Adrenal gland (tissue), 9 donors: ENCODE measurements at regions not wholly inside any gene's neighbourhood (a gene's known extent, or its start where the extent isn't known, plus 50 kb on each side); places are given as distances from the start of the nearest gene placed in this dataset.

Experiments
- DNase-seq, 7 donors: peaks; one replicate each; pipeline ENCODE4 v3.0.0-alpha.2; 2019 to 2020
- H3K27ac ChIP-seq, 5 donors: fragments of 200-600 bp; sonication (generic) in 4 of 5; 1 replicate in 3 of 5; 2 replicates in 2 of 5; pipeline versions ENCODE4 v1.5.1 to v1.8.0; 2016 to 2020; ENCODE audit warnings: mild to moderate bottlenecking in 1 of 5
- H3K27me3 ChIP-seq: fragments of 200-600 bp; 2 replicates; pipeline ENCODE4 v1.8.0; 2021
- H3K36me3 ChIP-seq, 2 donors: fragments of 200-600 bp; replicated peaks in 1 of 2; 1 replicate in 1 of 2; 2 replicates in 1 of 2; pipeline versions ENCODE4 v1.5.1 to v1.8.0; 2018 to 2022
- H3K4me1 ChIP-seq, 2 donors: fragments of 200-600 bp; replicated peaks in 1 of 2; 1 replicate in 1 of 2; 2 replicates in 1 of 2; pipeline versions ENCODE4 v1.5.1 to v1.8.0; 2018 to 2021
- H3K4me3 ChIP-seq, 4 donors: fragments of 200-600 bp; sonication (generic) in 3 of 4; one replicate each; pipeline ENCODE4 v1.5.1; 2016 to 2018
- H3K9me3 ChIP-seq, 3 donors: fragments of 200-600 bp; sonication (generic) in 1 of 3; replicated peaks in 1 of 3; 1 replicate in 2 of 3; 2 replicates in 1 of 3; pipeline versions ENCODE4 v1.5.1 to v1.8.0; 2016 to 2021
- POLR2A ChIP-seq, 2 donors: fragments of 450-650 bp; IDR thresholded peaks; one replicate each; pipeline ENCODE4 v1.6.1; 2017; ENCODE audit warnings: antibody characterized with exemption in 2 of 2, mild to moderate bottlenecking in 2 of 2, moderate library complexity in 1 of 2
- whole genome bisulfite sequencing, 4 donors: extraction: QIAGEN DNeasy Blood & Tissue Kit in 2 of 4; methylation state at CpG; one replicate each; pipeline versions ENCODE4 v1.1.5 to v1.1.7; 2013 to 2017; 5-methylcytosine and 5-hydroxymethylcytosine counted together
- intact Hi-C, 2 donors: fragments of 100-400 bp; cut with DNase I; formaldehyde crosslinking; loops; one replicate each; pipeline versions ENCODE4 v1.14.1 to v1.15.0; 2022 to 2023
- TF ChIP-seq, protein P1 (sequence below), 6 experiments: fragments of 450-650 bp in 4 of 6; fragments of 200-600 bp in 2 of 6; sonication (generic) in 1 of 6; IDR thresholded peaks; 1 replicate in 5 of 6; 2 replicates in 1 of 6; pipeline versions ENCODE4 v1.5.1 to v1.8.0; 2016 to 2021; ENCODE audit warnings: antibody characterized with exemption in 6 of 6, mild to moderate bottlenecking in 2 of 6, moderate library complexity in 1 of 6
- donor health status: healthy with polysubstance abuse.
- donor health status: Bipolar disorder and iron deficiency.
- donor health status: DM: yes; HTN: yes; CAD: no.
- donor health status: DM: no; HTN: no; CAD: no.
- donor health status: DM: no; HTN: no; CAD: no.

DNA sequence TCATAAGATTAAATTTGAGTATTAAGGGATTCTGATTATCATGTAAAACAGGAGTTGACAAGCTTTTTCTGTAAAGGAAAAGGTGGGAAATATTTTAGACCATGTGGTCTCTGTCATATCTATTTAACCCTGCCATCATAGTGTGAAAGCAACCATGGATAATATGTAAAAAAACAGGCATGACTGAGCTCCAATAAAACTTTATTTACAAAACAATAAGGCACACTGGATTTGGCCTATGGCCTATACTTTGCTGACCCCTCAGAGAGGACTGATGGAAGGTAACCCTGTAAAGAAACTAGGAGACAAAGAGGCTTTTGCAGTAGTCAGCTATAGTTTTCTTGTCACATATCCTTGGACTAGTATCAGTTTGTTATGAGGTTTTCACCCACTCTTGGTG is 130.5 kb upstream of the CDK13 start:
- intact Hi-C loops, result no loop called here
- TF ChIP-seq, protein P1, sequence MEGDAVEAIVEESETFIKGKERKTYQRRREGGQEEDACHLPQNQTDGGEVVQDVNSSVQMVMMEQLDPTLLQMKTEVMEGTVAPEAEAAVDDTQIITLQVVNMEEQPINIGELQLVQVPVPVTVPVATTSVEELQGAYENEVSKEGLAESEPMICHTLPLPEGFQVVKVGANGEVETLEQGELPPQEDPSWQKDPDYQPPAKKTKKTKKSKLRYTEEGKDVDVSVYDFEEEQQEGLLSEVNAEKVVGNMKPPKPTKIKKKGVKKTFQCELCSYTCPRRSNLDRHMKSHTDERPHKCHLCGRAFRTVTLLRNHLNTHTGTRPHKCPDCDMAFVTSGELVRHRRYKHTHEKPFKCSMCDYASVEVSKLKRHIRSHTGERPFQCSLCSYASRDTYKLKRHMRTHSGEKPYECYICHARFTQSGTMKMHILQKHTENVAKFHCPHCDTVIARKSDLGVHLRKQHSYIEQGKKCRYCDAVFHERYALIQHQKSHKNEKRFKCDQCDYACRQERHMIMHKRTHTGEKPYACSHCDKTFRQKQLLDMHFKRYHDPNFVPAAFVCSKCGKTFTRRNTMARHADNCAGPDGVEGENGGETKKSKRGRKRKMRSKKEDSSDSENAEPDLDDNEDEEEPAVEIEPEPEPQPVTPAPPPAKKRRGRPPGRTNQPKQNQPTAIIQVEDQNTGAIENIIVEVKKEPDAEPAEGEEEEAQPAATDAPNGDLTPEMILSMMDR (IDR thresholded peaks at IDR 0.05), result no peak
- TF ChIP-seq POLR2A (IDR thresholded peaks at IDR 0.05), result no peak
- no peaks in the 10 kb centered on the region for H3K36me3 ChIP-seq
- H3K4me3 ChIP-seq, result no peak overlapping the region
- H3K4me1 ChIP-seq, result no peaks in the 10 kb centered on the region
- H3K27me3 ChIP-seq, result peaks cover 7% of the 10 kb centered on the region
- no peaks in the 10 kb centered on the region for H3K9me3 ChIP-seq
- no peak for DNase-seq
- H3K27ac ChIP-seq, result no peak overlapping the region

DNA sequence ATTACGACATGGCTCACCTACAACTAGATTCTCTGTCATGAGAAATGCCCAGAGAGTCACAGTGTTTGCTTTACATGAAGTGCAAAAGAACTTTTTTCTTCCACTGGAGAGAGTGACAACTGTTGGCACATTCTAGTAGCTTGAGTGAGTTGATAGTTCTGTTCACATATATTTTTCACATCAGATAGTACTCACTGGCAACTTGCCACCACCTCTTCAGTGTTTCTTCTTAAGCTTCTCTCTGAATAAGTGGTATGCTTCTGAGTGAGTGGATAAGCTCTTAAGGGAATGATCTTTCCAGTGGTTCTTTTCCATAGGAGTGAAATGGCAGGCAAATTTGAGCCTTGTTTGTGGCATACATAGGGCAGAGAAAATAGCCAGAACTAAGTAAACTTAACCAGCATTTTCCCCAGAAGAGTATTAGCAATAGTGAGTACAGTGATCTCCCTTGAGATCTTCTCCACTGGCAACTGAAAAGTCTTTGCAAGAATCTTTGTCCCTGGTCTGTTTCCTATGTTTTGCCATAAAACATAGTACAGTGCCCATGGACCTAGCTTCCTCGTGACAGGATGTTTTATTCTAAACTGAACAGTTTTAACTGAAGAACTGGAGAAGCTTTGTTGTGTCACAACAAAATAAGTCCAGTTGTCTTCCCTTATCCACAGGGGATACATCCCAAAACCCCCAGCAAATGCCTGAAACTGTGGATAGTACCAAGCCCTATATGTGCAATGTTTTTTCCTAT is 125.4 kb upstream of the CDK13 start:
- Histone ChIP-seq H3K9me3 (no peaks in the 10 kb centered on the region), H3K4me3 (no peak overlapping the region), H3K27me3 (peaks cover 9% of the 10 kb centered on the region), H3K4me1 (no peaks in the 10 kb centered on the region), H3K27ac (no peak overlapping the region), H3K36me3 (no peaks in the 10 kb centered on the region)
- TF ChIP-seq POLR2A (IDR thresholded peaks at IDR 0.05), result no peak
- DNase-seq, result no peak
- intact Hi-C loops, result no loop called here
- WGBS, 4 donors, result 64 to 75% (median 70%) methylated on average over 2 of the region's 2 CpGs

DNA sequence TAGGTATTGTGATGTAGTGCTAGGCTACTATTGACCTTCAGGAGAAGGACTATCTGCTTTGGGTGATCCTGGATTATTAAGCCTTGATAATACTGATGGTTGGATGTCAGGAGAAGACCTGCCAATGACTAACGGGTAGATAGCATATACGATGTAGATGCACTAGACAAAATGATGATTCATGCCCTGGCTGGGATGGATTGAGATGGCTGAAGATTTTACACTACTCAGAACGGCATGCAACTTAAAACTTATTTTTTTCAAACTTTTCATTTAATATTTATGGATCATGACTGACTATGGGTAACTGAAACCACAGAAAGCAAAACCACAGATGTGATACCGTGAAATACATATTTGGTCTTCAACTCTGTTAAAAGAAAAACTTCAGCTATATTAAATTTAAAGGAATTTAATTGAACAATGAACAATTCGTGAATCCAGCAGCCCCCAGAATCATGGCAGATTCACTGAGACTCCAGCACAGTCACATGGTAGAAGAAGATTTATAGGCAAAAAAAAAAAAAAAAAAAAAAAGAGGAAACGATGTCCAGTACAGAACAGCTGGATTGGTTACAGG is 124.6 kb upstream of the CDK13 start:
- Histone ChIP-seq H3K9me3 (no peaks in the 10 kb centered on the region), H3K27me3 (peaks cover 9% of the 10 kb centered on the region), H3K27ac (no peak overlapping the region), H3K4me3 (no peak overlapping the region), H3K4me1 (no peaks in the 10 kb centered on the region), H3K36me3 (no peaks in the 10 kb centered on the region)
- 49 to 56% (median 53%) methylated on average over 6 of the region's 6 CpGs for WGBS, 4 donors
- intact Hi-C loops, result no loop called here
- TF ChIP-seq, protein P1 (IDR thresholded peaks at IDR 0.05), result no peak
- TF ChIP-seq POLR2A (IDR thresholded peaks at IDR 0.05), result no peak
- DNase-seq, result no peak

DNA sequence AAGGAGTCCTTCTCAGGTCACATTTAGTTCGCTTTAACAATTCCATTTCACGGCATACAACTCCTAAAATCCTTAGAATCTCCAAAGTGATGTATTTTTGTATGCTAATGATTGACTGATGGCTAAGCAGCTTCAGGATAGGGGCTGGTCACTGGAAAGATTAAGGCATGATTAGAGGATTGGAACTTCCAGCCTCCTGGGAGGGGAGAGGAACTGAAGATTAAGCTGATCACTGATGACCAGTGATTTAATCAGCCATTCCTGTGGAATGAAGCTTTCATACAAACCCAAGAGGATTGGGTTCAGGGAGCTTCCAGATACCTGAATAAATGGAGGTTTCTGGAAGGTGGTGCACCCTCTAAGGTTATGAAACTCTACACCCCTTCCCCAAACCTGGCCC is 123.9 kb upstream of the CDK13 start:
- DNase-seq, result no peak
- Histone ChIP-seq H3K36me3 (no peaks in the 10 kb centered on the region), H3K27me3 (peaks cover 9% of the 10 kb centered on the region), H3K4me1 (no peaks in the 10 kb centered on the region), H3K9me3 (no peaks in the 10 kb centered on the region), H3K27ac (no peak overlapping the region), H3K4me3 (no peak overlapping the region)
- WGBS, 4 donors, result 40 to 90% (median 47%) methylated on average over 2 of the region's 2 CpGs
- TF ChIP-seq, protein P1 (IDR thresholded peaks at IDR 0.05), result no peak
- no peak for TF ChIP-seq POLR2A (IDR thresholded peaks at IDR 0.05)
- intact Hi-C loops, result no loop called here

DNA sequence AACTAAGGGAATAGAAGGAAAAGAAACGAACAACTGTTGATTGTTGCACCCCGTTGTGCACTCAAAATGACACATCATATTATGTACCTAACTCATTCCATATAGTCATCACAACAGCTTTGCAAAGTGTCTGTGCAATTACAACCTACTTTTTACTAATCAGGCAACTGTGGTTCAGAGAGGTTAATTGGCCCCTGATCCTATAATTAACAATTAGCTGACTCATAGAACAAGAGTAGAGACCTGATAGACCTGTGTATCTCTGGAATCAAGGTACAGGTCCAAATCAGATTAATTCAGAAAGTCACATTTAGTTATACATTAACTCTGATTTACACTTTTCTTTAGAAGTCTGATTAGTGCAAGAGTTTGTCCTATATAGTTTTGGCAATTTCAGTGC is 122.5 kb upstream of the CDK13 start:
- no peaks in the 10 kb centered on the region for H3K4me1 ChIP-seq
- no peak overlapping the region for H3K27ac ChIP-seq
- TF ChIP-seq, protein P1 (IDR thresholded peaks at IDR 0.05), result no peak
- no peak for TF ChIP-seq POLR2A (IDR thresholded peaks at IDR 0.05)
- H3K9me3 ChIP-seq, result peaks cover 0 to 3% (median 0%) of the 10 kb centered on the region in 3 donors
- H3K4me3 ChIP-seq, result no peak overlapping the region
- peaks cover 20% of the 10 kb centered on the region for H3K27me3 ChIP-seq
- no peak for DNase-seq
- WGBS, 4 donors, result 69 to 85% (median 78%) methylated on average over 2 of the region's 2 CpGs
- no peaks in the 10 kb centered on the region for H3K36me3 ChIP-seq
- intact Hi-C loops, result no loop called here
